AG09319 (cell line): ENCODE measurements at regions not wholly inside any gene's neighbourhood (a gene's known extent, or its start where the extent isn't known, plus 50 kb on each side); places are given as distances from the start of the nearest gene placed in this dataset.
"Not testable (repeated sequence)": the region's sequence is repeated elsewhere in the genome, so short reads cannot be mapped to it uniquely, and the experiment has no call there.

ENCODE experiments used
- DNase-seq: peaks from one replicate; pipeline ENCODE4 v3.0.0-alpha.2; 2010; ENCODE audit warnings: low read depth; ENCODE audit errors: extremely low read depth
- CTCF ChIP-seq: IDR thresholded peaks from 2 replicates; pipeline ENCODE4 v1.5.1; 2011; ENCODE audit warnings: low read depth, mild to moderate bottlenecking, inconsistent platforms, low read length, moderate library complexity

- TF ChIP-seq CTCF: no peak
- no peak for DNase-seq
Measured at GRCh38 chr14:28220391-28220790, 546.2 kb upstream of the FOXG1 start.

- TF ChIP-seq CTCF: no peak
- no peak for DNase-seq
Measured at GRCh38 chr14:28240909-28241308, 525.7 kb upstream of the FOXG1 start.

GRCh38 chr14:28242895-28243294 is 523.7 kb upstream of the FOXG1 start:
- no peak for DNase-seq
- no peak for TF ChIP-seq CTCF

GRCh38 chr14:28243600-28243999 is 523.0 kb upstream of the FOXG1 start:
- TF ChIP-seq CTCF: no peak
- no peak for DNase-seq

GRCh38 chr14:28245216-28245615 is 521.4 kb upstream of the FOXG1 start:
- no peak for DNase-seq
- no peak for TF ChIP-seq CTCF

DNA sequence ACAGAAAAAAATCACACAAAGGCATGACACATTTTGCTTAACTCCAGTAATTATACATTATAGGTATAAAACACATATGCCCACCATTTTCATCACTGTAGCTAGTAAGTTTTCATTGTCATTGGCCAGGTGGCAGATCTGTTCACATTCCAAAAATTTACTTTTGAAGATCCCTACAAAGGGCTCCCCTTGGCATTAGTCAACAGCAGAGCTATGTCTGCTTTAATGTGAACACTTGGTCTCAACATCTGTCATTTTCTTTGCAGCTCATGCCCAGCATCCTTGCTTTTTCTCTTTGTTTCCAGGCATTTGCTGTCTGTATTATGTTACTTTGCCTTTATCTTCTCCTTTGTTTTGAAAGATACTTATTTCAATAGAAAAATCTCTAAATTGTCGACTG is 519.1 kb upstream of the FOXG1 start:
- DNase-seq: no peak

GRCh38 chr14:28252124-28252523 is 514.5 kb upstream of the FOXG1 start:
- not testable (repeated sequence) for DNase-seq

More for the DNA sequence above, 519.1 kb upstream of the FOXG1 start:
- TF ChIP-seq CTCF: no peak

DNA sequence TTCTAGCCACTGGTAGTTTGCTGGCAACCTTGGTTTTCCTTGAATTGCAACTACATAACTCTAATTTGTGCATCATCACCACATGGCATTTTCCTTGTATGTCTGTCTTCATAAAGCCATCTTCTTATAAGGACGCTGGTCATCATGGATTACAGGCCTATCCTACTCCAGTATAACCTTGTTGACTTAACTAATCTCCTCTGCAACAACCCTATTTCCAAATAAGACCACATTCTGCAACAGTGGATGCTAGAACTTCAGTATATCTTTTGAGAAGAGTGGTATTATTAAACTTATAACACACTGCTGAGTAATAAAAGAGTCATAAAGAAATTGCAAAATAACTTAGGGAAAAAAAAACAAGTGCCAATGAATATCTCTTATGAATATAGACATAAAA is 511.8 kb upstream of the FOXG1 start:
- no peak for TF ChIP-seq CTCF

More for the DNA sequence above, 511.8 kb upstream of the FOXG1 start:
- no peak for DNase-seq
